K562 (cell line): ENCODE measurements at regions not wholly inside any gene's neighbourhood (a gene's known extent, or its start where the extent isn't known, plus 50 kb on each side); places are given as distances from the start of the nearest gene placed in this dataset.

Experiments used
- GATA2 ChIP-seq: sonication (generic); formaldehyde crosslinking; IDR thresholded peaks from 2 replicates; pipeline ENCODE4 v1.4.0; 2020; ENCODE audit warnings: mild to moderate bottlenecking, missing genetic modification reagents
- ILK ChIP-seq: fragments of 450-650 bp; IDR thresholded peaks from 2 replicates; pipeline ENCODE4 v1.6.1; 2016; ENCODE audit warnings: missing genetic modification characterization, low read depth, mild to moderate bottlenecking, missing compliant biosample characterization, moderate library complexity, borderline replicate concordance
- MBD2 ChIP-seq: sonication (generic); IDR thresholded peaks from 2 replicates; pipeline ENCODE4 v1.6.1; 2016; ENCODE audit warnings: low read depth, borderline replicate concordance
- MEF2A ChIP-seq: IDR thresholded peaks from 2 replicates; pipeline ENCODE4 v1.6.1; 2011; ENCODE audit warnings: low read depth, mild to moderate bottlenecking, low read length, moderate library complexity; ENCODE audit not compliant: control insufficient read depth
- NCOA2 ChIP-seq, 2 experiments: fragments of 450-650 bp; IDR thresholded peaks; 2 replicates each; pipeline ENCODE4 v1.6.1; 2018; ENCODE audit warnings: mild to moderate bottlenecking in 2 of 2, moderate library complexity in 1 of 2; ENCODE audit not compliant: partially characterized antibody in 2 of 2
- NFATC3 ChIP-seq: fragments of 450-650 bp; IDR thresholded peaks from 2 replicates; pipeline ENCODE4 v1.6.1; 2017; ENCODE audit warnings: mild to moderate bottlenecking
- SETDB1 ChIP-seq: IDR thresholded peaks from one replicate; pipeline ENCODE4 v1.6.1; 2012; ENCODE audit warnings: low read length, control low read depth, inconsistent platforms
- TF ChIP-seq, protein P1 (sequence below): fragments of 450-650 bp; IDR thresholded peaks from 2 replicates; pipeline ENCODE4 v1.6.1; 2014; ENCODE audit warnings: low read depth, mild to moderate bottlenecking, moderate library complexity, borderline replicate concordance

DNA sequence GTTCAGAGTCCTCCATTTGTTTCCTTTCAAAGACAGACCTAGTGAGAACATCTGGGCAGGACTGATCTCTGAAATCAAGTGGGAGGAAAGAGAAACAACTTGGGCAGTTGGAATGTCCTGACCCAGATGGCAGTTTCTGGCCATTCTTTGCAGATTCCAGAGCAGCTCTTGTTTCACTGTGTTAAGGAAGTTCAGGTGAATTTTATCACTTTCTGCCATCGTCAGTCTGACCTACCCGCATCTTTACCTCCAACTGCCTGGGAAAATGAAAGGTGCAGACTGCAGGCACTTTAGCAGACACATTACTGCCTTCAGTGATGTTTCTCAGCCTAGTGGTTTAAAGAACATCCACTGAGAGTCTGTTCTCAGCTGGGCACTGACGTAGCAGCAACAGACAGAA lies 216.2 kb downstream of the CEP135 start:
- TF ChIP-seq GATA2 (CRISPR knock-in tag), result no peak
- TF ChIP-seq, protein P1, sequence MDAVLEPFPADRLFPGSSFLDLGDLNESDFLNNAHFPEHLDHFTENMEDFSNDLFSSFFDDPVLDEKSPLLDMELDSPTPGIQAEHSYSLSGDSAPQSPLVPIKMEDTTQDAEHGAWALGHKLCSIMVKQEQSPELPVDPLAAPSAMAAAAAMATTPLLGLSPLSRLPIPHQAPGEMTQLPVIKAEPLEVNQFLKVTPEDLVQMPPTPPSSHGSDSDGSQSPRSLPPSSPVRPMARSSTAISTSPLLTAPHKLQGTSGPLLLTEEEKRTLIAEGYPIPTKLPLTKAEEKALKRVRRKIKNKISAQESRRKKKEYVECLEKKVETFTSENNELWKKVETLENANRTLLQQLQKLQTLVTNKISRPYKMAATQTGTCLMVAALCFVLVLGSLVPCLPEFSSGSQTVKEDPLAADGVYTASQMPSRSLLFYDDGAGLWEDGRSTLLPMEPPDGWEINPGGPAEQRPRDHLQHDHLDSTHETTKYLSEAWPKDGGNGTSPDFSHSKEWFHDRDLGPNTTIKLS, result no peak
- no peak for TF ChIP-seq MBD2
- TF ChIP-seq MEF2A, result no peak
- no peak for TF ChIP-seq SETDB1
- TF ChIP-seq NCOA2 (IDR thresholded peaks at IDR 0.05; ENCODE audit: partially characterized antibody in 2 of 2), result no peak
- no peak for TF ChIP-seq NFATC3
- no peak for TF ChIP-seq ILK (tag)
